Stimulated activated CD4-positive, alpha-beta T cell treated with anti-CD3 and anti-CD28 coated beads, Interleukin-2, amount 100 ng/mL, for 24 hours (primary cell): ENCODE measurements at regions not wholly inside any gene's neighbourhood (a gene's known extent, or its start where the extent isn't known, plus 50 kb on each side); places are given as distances from the start of the nearest gene placed in this dataset.
"Not testable (repeated sequence)": the region's sequence is repeated elsewhere in the genome, so short reads cannot be mapped to it uniquely, and the experiment has no call there.

Source experiments
- DNase-seq, 2 donors: peaks; one replicate each; pipeline ENCODE4 v3.0.0-alpha.2; 2020

- no peak for DNase-seq
Observed at GRCh38 chr9:87160148-87161102, 213.1 kb upstream of the GAS1 start.

GRCh38 chr9:87167161-87167560 lies 219.9 kb upstream of the GAS1 start:
- DNase-seq: no peak

- no peak for DNase-seq
Observed at GRCh38 chr9:87167582-87167981, 220.3 kb upstream of the GAS1 start.

- no peak for DNase-seq
Observed at GRCh38 chr9:87178302-87178701, 231.0 kb upstream of the GAS1 start.

- DNase-seq: no peak
Observed at GRCh38 chr9:87179553-87180340, 232.4 kb upstream of the GAS1 start.

GRCh38 chr9:87180361-87180760 lies 233.1 kb upstream of the GAS1 start:
- DNase-seq: no peak

- no peak for DNase-seq
Observed at GRCh38 chr9:87180841-87181240, 233.5 kb upstream of the GAS1 start.

GRCh38 chr9:87181670-87182069 lies 234.4 kb upstream of the GAS1 start:
- no peak for DNase-seq

- DNase-seq: no peak
Observed at GRCh38 chr9:87184956-87185642, 237.8 kb upstream of the GAS1 start.

- no peak for DNase-seq
Observed at GRCh38 chr9:87187656-87188055, 240.3 kb upstream of the GAS1 start.

GRCh38 chr9:87189006-87189405 lies 241.7 kb upstream of the GAS1 start:
- no peak for DNase-seq

- no peak for DNase-seq
Observed at GRCh38 chr9:87193151-87193550, 245.8 kb upstream of the GAS1 start.

- DNase-seq: no peak
Observed at GRCh38 chr9:87193925-87194868, 246.9 kb upstream of the GAS1 start.

GRCh38 chr9:87195306-87195705 lies 248.0 kb upstream of the GAS1 start:
- no peak for DNase-seq

GRCh38 chr9:87197349-87198130 lies 250.2 kb upstream of the GAS1 start:
- no peak for DNase-seq

GRCh38 chr9:87198716-87199115 lies 251.4 kb upstream of the GAS1 start:
- no peak for DNase-seq

GRCh38 chr9:87199278-87199677 lies 252.0 kb upstream of the GAS1 start:
- DNase-seq: no peak

- no peak for DNase-seq
Observed at GRCh38 chr9:87199782-87200181, 252.5 kb upstream of the GAS1 start.

- DNase-seq: no peak
Observed at GRCh38 chr9:87201351-87201751, 254.0 kb upstream of the GAS1 start.

GRCh38 chr9:87206064-87206661 lies 258.9 kb upstream of the GAS1 start:
- no peak for DNase-seq

- DNase-seq: not testable (repeated sequence)
Observed at GRCh38 chr9:87210658-87211057, 263.4 kb upstream of the GAS1 start.
